MM.1S (cell line): ENCODE measurements at regions not wholly inside any gene's neighbourhood (a gene's known extent, or its start where the extent isn't known, plus 50 kb on each side); places are given as distances from the start of the nearest gene placed in this dataset.

Experiments used
- DNase-seq: peaks from one replicate; pipeline ENCODE4 v3.0.0-alpha.2; 2015
- H2AFZ ChIP-seq: fragments of 300-600 bp; sonication (generic); 2 replicates; pipeline ENCODE4 v1.6.0; 2016; ENCODE audit warnings: antibody characterized with exemption, low read length
- H3F3A ChIP-seq: fragments of 300-600 bp; sonication (generic); 2 replicates; pipeline ENCODE4 v1.6.1; 2016; ENCODE audit warnings: mild to moderate bottlenecking, antibody characterized with exemption, low read length, moderate library complexity, mixed read lengths; ENCODE audit not compliant: insufficient read depth
- H3K27ac ChIP-seq: fragments of 300-600 bp; sonication (generic); 2 replicates; pipeline ENCODE4 v1.5.1; 2016; ENCODE audit warnings: mild to moderate bottlenecking, low read length
- H3K27me3 ChIP-seq: fragments of 300-600 bp; sonication (generic); replicated peaks from 2 replicates; pipeline ENCODE4 v1.6.0; 2016; ENCODE audit warnings: low read length; ENCODE audit not compliant: insufficient read depth
- H3K36me3 ChIP-seq: fragments of 300-600 bp; sonication (generic); replicated peaks from 2 replicates; pipeline ENCODE4 v1.6.1; 2016; ENCODE audit warnings: mild to moderate bottlenecking, low read length, mixed read lengths; ENCODE audit not compliant: insufficient read depth
- H3K4me1 ChIP-seq: fragments of 300-600 bp; sonication (generic); 2 replicates; pipeline ENCODE4 v1.6.1; 2016; ENCODE audit warnings: low read length, mixed read lengths
- H3K4me2 ChIP-seq: fragments of 300-600 bp; sonication (generic); 2 replicates; pipeline ENCODE4 v1.6.0; 2016; ENCODE audit warnings: low read depth, low read length
- H3K4me3 ChIP-seq: fragments of 300-600 bp; sonication (generic); 2 replicates; pipeline ENCODE4 v1.5.1; 2016; ENCODE audit warnings: low read length, mixed read lengths
- H3K79me2 ChIP-seq: fragments of 300-600 bp; sonication (generic); 2 replicates; pipeline ENCODE4 v1.6.1; 2016; ENCODE audit warnings: mixed run types, low read length, mixed read lengths
- H3K9ac ChIP-seq: fragments of 300-600 bp; sonication (generic); 2 replicates; pipeline ENCODE4 v1.6.1; 2016; ENCODE audit warnings: low read length, mixed read lengths
- H3K9me2 ChIP-seq: fragments of 300-600 bp; sonication (generic); replicated peaks from 2 replicates; pipeline ENCODE4 v1.6.1; 2016; ENCODE audit warnings: mild to moderate bottlenecking, low read length, mixed read lengths; ENCODE audit not compliant: insufficient read depth
- H3K9me3 ChIP-seq: fragments of 300-600 bp; sonication (generic); replicated peaks from 2 replicates; pipeline ENCODE4 v1.6.1; 2016; ENCODE audit warnings: mild to moderate bottlenecking, low read length, mixed read lengths; ENCODE audit not compliant: insufficient read depth
- H4K20me1 ChIP-seq: fragments of 300-600 bp; sonication (generic); 2 replicates; pipeline ENCODE4 v1.6.1; 2016; ENCODE audit warnings: mild to moderate bottlenecking, low read length, moderate library complexity, mixed read lengths; ENCODE audit not compliant: insufficient read depth
- EZH2 ChIP-seq: fragments of 300-600 bp; sonication (generic); optimal IDR thresholded peaks from 2 replicates; pipeline ENCODE3; 2017; ENCODE audit warnings: low read depth, mild to moderate bottlenecking, antibody characterized with exemption, low read length, mixed read lengths
- EZH2phosphoT487 ChIP-seq: fragments of 300-600 bp; sonication (generic); IDR thresholded peaks from 2 replicates; pipeline ENCODE4 v1.6.1; 2018; ENCODE audit warnings: antibody characterized with exemption, low read length
- TF ChIP-seq, protein P1 (sequence below): fragments of 300-600 bp; sonication (generic); IDR thresholded peaks from 2 replicates; pipeline ENCODE4 v1.5.1; 2016; ENCODE audit warnings: antibody characterized with exemption, low read length, mixed read lengths

DNA sequence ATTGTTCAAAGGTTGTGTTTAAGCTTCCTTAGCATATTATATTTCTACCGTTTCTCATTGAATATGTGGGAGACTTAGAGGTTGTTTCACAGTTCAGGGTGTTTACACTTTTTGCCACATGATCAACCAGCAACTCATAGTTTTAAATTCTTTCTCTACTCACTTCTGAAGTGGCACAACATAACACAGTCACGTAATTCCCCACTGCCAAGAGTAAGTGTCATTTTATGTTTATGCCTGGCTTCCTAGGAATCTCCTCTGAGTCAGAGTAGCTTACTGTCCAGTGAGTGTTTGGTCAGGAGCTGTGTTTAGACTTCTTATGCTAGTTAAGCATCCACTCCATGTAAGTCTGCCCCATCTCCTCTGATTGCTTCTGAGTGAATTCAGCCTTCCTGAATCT, 520.8 kb upstream of the KIRREL3 start:
- no peak for DNase-seq
- TF ChIP-seq EZH2phosphoT487, result no peak
- no peak for TF ChIP-seq EZH2
- TF ChIP-seq, protein P1, sequence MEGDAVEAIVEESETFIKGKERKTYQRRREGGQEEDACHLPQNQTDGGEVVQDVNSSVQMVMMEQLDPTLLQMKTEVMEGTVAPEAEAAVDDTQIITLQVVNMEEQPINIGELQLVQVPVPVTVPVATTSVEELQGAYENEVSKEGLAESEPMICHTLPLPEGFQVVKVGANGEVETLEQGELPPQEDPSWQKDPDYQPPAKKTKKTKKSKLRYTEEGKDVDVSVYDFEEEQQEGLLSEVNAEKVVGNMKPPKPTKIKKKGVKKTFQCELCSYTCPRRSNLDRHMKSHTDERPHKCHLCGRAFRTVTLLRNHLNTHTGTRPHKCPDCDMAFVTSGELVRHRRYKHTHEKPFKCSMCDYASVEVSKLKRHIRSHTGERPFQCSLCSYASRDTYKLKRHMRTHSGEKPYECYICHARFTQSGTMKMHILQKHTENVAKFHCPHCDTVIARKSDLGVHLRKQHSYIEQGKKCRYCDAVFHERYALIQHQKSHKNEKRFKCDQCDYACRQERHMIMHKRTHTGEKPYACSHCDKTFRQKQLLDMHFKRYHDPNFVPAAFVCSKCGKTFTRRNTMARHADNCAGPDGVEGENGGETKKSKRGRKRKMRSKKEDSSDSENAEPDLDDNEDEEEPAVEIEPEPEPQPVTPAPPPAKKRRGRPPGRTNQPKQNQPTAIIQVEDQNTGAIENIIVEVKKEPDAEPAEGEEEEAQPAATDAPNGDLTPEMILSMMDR, result no peak

DNA sequence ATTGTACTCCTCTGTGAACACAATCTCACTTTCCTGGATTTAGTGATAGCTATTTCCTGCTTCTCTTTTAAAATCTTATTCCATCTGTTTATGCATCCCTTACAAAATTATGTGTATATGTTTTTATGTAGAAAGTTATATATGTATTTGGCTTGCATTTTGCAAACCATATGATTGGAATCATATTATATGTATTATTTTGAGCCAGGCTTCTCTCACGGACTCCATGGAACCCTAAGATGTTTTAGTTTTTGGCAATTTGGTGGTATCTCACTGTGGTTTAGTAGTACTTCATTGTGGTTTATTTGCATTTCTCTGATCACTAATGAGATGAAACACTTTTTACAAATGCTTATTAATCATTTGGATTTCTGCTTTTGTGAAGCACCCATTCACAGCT, 507.3 kb upstream of the KIRREL3 start:
- no peak for TF ChIP-seq EZH2
- TF ChIP-seq EZH2phosphoT487, result no peak
- TF ChIP-seq, protein P1, result no peak
- H4K20me1 ChIP-seq, result no peaks in the 10 kb centered on the region
- no peak overlapping the region for H3K4me3 ChIP-seq
- H3K9me3 ChIP-seq, result no peaks in the 10 kb centered on the region
- no peaks in the 10 kb centered on the region for H3K9me2 ChIP-seq
- no peak overlapping the region for H2AFZ ChIP-seq
- no peaks in the 10 kb centered on the region for H3K79me2 ChIP-seq
- no peak overlapping the region for H3K4me2 ChIP-seq
- no peaks in the 10 kb centered on the region for H3F3A ChIP-seq
- H3K27ac ChIP-seq, result no peak overlapping the region
- H3K27me3 ChIP-seq, result no peaks in the 10 kb centered on the region
- H3K9ac ChIP-seq, result no peak overlapping the region
- H3K4me1 ChIP-seq, result no peaks in the 10 kb centered on the region
- no peak for DNase-seq
- no peaks in the 10 kb centered on the region for H3K36me3 ChIP-seq

More for the DNA sequence above, 520.8 kb upstream of the KIRREL3 start:
- H3K9ac ChIP-seq, result no peak overlapping the region
- H3K27ac ChIP-seq, result no peak overlapping the region
- no peaks in the 10 kb centered on the region for H3K9me3 ChIP-seq
- H2AFZ ChIP-seq, result no peak overlapping the region
- no peaks in the 10 kb centered on the region for H3K27me3 ChIP-seq
- no peaks in the 10 kb centered on the region for H3K79me2 ChIP-seq
- no peak overlapping the region for H3K4me2 ChIP-seq
- H3K9me2 ChIP-seq, result no peaks in the 10 kb centered on the region
- no peaks in the 10 kb centered on the region for H3K36me3 ChIP-seq
- H3F3A ChIP-seq, result no peaks in the 10 kb centered on the region
- H3K4me1 ChIP-seq, result no peaks in the 10 kb centered on the region
- no peak overlapping the region for H3K4me3 ChIP-seq
- no peaks in the 10 kb centered on the region for H4K20me1 ChIP-seq

DNA sequence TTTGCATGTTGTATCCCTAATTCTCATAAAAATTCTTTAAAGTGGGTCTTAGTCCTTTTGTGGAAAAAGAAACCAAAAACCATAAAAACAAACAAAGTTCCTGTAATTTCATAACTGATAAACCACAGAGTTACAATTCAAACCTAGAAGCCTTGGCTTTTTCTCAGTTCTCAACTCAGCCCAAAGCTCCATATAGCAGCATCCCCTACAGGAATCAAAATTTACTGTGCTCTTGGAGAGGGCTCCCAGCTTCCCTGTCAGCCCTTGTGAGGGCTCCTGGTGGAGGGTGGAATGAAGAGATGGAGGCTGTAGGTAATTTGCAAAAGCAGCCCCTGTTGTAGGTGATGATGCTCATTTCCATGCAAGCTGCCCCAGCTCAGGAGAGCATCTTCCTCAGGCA, 506.1 kb upstream of the KIRREL3 start:
- no peak for TF ChIP-seq EZH2
- TF ChIP-seq EZH2phosphoT487, result no peak
- TF ChIP-seq, protein P1, result no peak
- H3K79me2 ChIP-seq, result no peaks in the 10 kb centered on the region
- no peak overlapping the region for H3K27ac ChIP-seq
- DNase-seq, result no peak
- no peaks in the 10 kb centered on the region for H3K4me1 ChIP-seq
- no peak overlapping the region for H3K4me3 ChIP-seq
- no peaks in the 10 kb centered on the region for H3K27me3 ChIP-seq
- no peak overlapping the region for H3K9ac ChIP-seq
- no peaks in the 10 kb centered on the region for H3K9me3 ChIP-seq
- no peaks in the 10 kb centered on the region for H3F3A ChIP-seq
- no peaks in the 10 kb centered on the region for H4K20me1 ChIP-seq
- H2AFZ ChIP-seq, result no peak overlapping the region
- no peaks in the 10 kb centered on the region for H3K9me2 ChIP-seq
- H3K36me3 ChIP-seq, result no peaks in the 10 kb centered on the region
- H3K4me2 ChIP-seq, result no peak overlapping the region
